Parathyroid adenoma (tissue), 2 donors: ENCODE measurements at regions not wholly inside any gene's neighbourhood (a gene's known extent, or its start where the extent isn't known, plus 50 kb on each side); places are given as distances from the start of the nearest gene placed in this dataset.
"Not testable (repeated sequence)": the region's sequence is repeated elsewhere in the genome, so short reads cannot be mapped to it uniquely, and the experiment has no call there.

Source experiments
- H2AFZ ChIP-seq: fragments of 300-600 bp; sonication (generic); one replicate; pipeline ENCODE4 v1.7.0; 2017; ENCODE audit warnings: antibody characterized with exemption, mild to moderate bottlenecking
- H3K27ac ChIP-seq: fragments of 300-600 bp; sonication (generic); one replicate; pipeline ENCODE4 v1.7.0; 2017
- H3K27me3 ChIP-seq: fragments of 300-600 bp; sonication (generic); one replicate; pipeline ENCODE4 v1.7.0; 2017; ENCODE audit warnings: low read length; ENCODE audit not compliant: control insufficient read depth, insufficient read depth
- H3K36me3 ChIP-seq: fragments of 300-600 bp; sonication (generic); one replicate; pipeline ENCODE4 v1.7.0; 2017; ENCODE audit warnings: low read length; ENCODE audit not compliant: control insufficient read depth, insufficient read depth
- H3K4me1 ChIP-seq: fragments of 300-600 bp; sonication (generic); one replicate; pipeline ENCODE4 v1.7.0; 2017; ENCODE audit warnings: control low read depth
- H3K4me2 ChIP-seq: fragments of 300-600 bp; sonication (generic); one replicate; pipeline ENCODE4 v1.7.0; 2017; ENCODE audit warnings: low read length
- H3K4me3 ChIP-seq: fragments of 300-600 bp; sonication (generic); one replicate; pipeline ENCODE4 v1.7.0; 2017; ENCODE audit warnings: low read depth, low read length
- H3K79me2 ChIP-seq: fragments of 300-600 bp; sonication (generic); one replicate; pipeline ENCODE4 v1.7.0; 2017; ENCODE audit warnings: control low read depth
- H3K9ac ChIP-seq: fragments of 300-600 bp; sonication (generic); one replicate; pipeline ENCODE4 v1.7.0; 2017; ENCODE audit warnings: mild to moderate bottlenecking
- H3K9me3 ChIP-seq: fragments of 300-600 bp; sonication (generic); one replicate; pipeline ENCODE4 v1.7.0; 2017; ENCODE audit warnings: low read length; ENCODE audit not compliant: control insufficient read depth
- CTCF ChIP-seq: fragments of 300-600 bp; sonication (generic); IDR thresholded peaks from one replicate; pipeline ENCODE4 v1.7.0; 2017; ENCODE audit warnings: antibody characterized with exemption, mild to moderate bottlenecking
- donor health status: primary hyperparathyroidism.

GRCh38 chr5:34465301-34465700 is 190.8 kb upstream of the RAI14 start:
- not testable (repeated sequence) for H3K36me3 ChIP-seq, H3K4me3 ChIP-seq, H3K27me3 ChIP-seq, H3K79me2 ChIP-seq, H3K4me1 ChIP-seq, H3K9ac ChIP-seq, H3K27ac ChIP-seq, H3K9me3 ChIP-seq, H3K4me2 ChIP-seq, H2AFZ ChIP-seq
- TF ChIP-seq CTCF: peak; percentile 32

GRCh38 chr5:34466519-34467388 is 189.4 kb upstream of the RAI14 start:
- H3K4me3 ChIP-seq, H3K9ac ChIP-seq, H3K79me2 ChIP-seq, H3K27me3 ChIP-seq, H3K4me2 ChIP-seq, H3K4me1 ChIP-seq, H3K36me3 ChIP-seq, H3K27ac ChIP-seq, H3K9me3 ChIP-seq, H2AFZ ChIP-seq: not testable (repeated sequence)

GRCh38 chr5:34467436-34467835 is 188.7 kb upstream of the RAI14 start:
- no peak overlapping the region for H3K4me3 ChIP-seq
- no peaks in the 10 kb centered on the region for H3K9me3 ChIP-seq
- H3K9ac ChIP-seq: no peak overlapping the region
- H3K79me2 ChIP-seq: no peaks in the 10 kb centered on the region
- no peak overlapping the region for H3K27ac ChIP-seq
- no peaks in the 10 kb centered on the region for H3K4me1 ChIP-seq
- TF ChIP-seq CTCF: no peak
- H3K27me3 ChIP-seq: no peaks in the 10 kb centered on the region
- no peak overlapping the region for H3K4me2 ChIP-seq
- H2AFZ ChIP-seq: no peak overlapping the region
- H3K36me3 ChIP-seq: no peaks in the 10 kb centered on the region

GRCh38 chr5:34467984-34468383 is 188.1 kb upstream of the RAI14 start:
- H3K9me3 ChIP-seq, H3K27ac ChIP-seq, H3K4me1 ChIP-seq, H3K36me3 ChIP-seq, H2AFZ ChIP-seq, H3K27me3 ChIP-seq, H3K4me3 ChIP-seq, H3K9ac ChIP-seq, H3K4me2 ChIP-seq, H3K79me2 ChIP-seq: not testable (repeated sequence)

- no peaks in the 10 kb centered on the region for H3K36me3 ChIP-seq
- no peaks in the 10 kb centered on the region for H3K27me3 ChIP-seq
- no peak overlapping the region for H3K4me3 ChIP-seq
- no peak overlapping the region for H3K4me2 ChIP-seq
- H3K9me3 ChIP-seq: no peaks in the 10 kb centered on the region
- H3K9ac ChIP-seq: no peak overlapping the region
- no peaks in the 10 kb centered on the region for H3K4me1 ChIP-seq
- no peak overlapping the region for H3K27ac ChIP-seq
- no peaks in the 10 kb centered on the region for H3K79me2 ChIP-seq
- no peak for TF ChIP-seq CTCF
- no peak overlapping the region for H2AFZ ChIP-seq
These were observed 186.2 kb upstream of the RAI14 start for GRCh38 chr5:34469971-34470370.
